ENCODE measurements at regions not wholly inside any gene's neighbourhood (a gene's known extent, or its start where the extent isn't known, plus 50 kb on each side); places are given as distances from the start of the nearest gene placed in this dataset.

DNA sequence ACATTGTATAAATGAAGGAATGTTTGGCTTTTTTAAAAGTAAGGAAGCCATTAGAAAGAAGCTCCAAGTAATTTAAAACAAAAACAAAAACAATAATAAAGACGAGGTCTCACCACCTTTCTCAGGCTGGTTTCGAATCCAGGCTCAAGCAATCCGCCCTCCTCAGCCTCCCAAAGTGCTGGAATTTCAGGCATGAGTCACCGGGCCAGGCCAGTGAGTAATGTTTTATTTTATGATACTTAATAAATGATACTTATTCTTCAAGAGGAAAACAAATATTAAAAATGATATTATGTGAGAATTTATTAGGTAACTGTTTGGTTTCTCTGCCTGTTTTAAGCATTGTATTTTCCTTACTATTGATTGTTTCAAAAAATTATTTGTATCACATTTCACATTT lies 201.4 kb upstream of the BRINP3 start:
- ChIA-PET SMC1A (ENCODE audit: uncharacterized antibody, unreplicated experiment) (interaction anchor here (0.9 to 1.1 kb wide), 2 partner anchors 10 to 15 kb away, joined by 3 read pairs; no protein-coding TSS in a partner anchor), RAD21 (ENCODE audit: unreplicated experiment) (no interaction called here), CTCF (interaction anchor here (1.0 to 1.1 kb wide), 2 partner anchors 26 to 32 kb away, joined by 3 read pairs; no protein-coding TSS in a partner anchor), POLR2A (no interaction called here)
- Histone ChIP-seq H3K4me2 (ENCODE audit: control insufficient read depth, insufficient read depth) (no peak overlapping the region), H3K27me3 (replicated peaks in 1 of 2; ENCODE audit: control insufficient read depth in 2 of 2, insufficient read depth in 2 of 2, low read length in 1 of 2) (no peaks in the 10 kb centered on the region), H3K79me2 (ENCODE audit: control insufficient read depth, insufficient read depth, low read length) (no peaks in the 10 kb centered on the region), H3K9me3 (replicated peaks; ENCODE audit: control insufficient read depth, insufficient read depth, low read length) (no peaks in the 10 kb centered on the region), H3K4me3 (no peak overlapping the region), H3K27ac (ENCODE audit: control insufficient read depth, insufficient read depth) (no peak overlapping the region), H3K36me3 (ENCODE audit: control insufficient read depth in 2 of 2, insufficient read depth in 2 of 2, low read length in 1 of 2) (no peaks in the 10 kb centered on the region), H3K4me1 (ENCODE audit: control insufficient read depth, insufficient read depth, low read length) (no peaks in the 10 kb centered on the region), H3K9ac (ENCODE audit: control insufficient read depth, insufficient read depth, low read length) (no peak overlapping the region), H2AFZ (ENCODE audit: control insufficient read depth, low read depth, low read length) (no peak overlapping the region), H4K20me1 (ENCODE audit: control insufficient read depth, insufficient read depth) (no peaks in the 10 kb centered on the region)
- BruUV-seq (replicated peaks), result no TSS peak
- WGBS (ENCODE audit: insufficient coverage, insufficient replicate concordance, low lambda C conversion rate, missing lambda C conversion rate), result 10% methylated on average over 4 of the region's 4 CpGs
- ATAC-seq (no peak), DNase-seq (ENCODE audit: low read depth, low spot score) (no peak), FAIRE-seq (no peak)
- in situ Hi-C loops (cut with MboI) (no loop called here), intact Hi-C loops (cut with micrococcal nuclease; ENCODE audit: unreplicated experiment) (no loop called here)
- no peak for TF ChIP-seq ATF7 (IDR thresholded peaks at IDR 0.05; ENCODE audit: low read depth)
- TF ChIP-seq ZBTB33 (IDR thresholded peaks at IDR 0.05), result no peak
- no peak for TF ChIP-seq SREBF2 (IDR thresholded peaks at IDR 0.05; ENCODE audit: low read length)
- TF ChIP-seq, protein P1, sequence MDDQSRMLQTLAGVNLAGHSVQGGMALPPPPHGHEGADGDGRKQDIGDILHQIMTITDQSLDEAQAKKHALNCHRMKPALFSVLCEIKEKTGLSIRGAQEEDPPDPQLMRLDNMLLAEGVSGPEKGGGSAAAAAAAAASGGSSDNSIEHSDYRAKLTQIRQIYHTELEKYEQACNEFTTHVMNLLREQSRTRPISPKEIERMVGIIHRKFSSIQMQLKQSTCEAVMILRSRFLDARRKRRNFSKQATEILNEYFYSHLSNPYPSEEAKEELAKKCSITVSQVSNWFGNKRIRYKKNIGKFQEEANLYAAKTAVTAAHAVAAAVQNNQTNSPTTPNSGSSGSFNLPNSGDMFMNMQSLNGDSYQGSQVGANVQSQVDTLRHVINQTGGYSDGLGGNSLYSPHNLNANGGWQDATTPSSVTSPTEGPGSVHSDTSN (IDR thresholded peaks at IDR 0.05; ENCODE audit: insufficient replicate concordance, low read depth, low read length), result no peak
- no peak for TF ChIP-seq NFYA (IDR thresholded peaks at IDR 0.05; ENCODE audit: borderline replicate concordance, low read depth, low read length)
- TF ChIP-seq, protein P2, sequence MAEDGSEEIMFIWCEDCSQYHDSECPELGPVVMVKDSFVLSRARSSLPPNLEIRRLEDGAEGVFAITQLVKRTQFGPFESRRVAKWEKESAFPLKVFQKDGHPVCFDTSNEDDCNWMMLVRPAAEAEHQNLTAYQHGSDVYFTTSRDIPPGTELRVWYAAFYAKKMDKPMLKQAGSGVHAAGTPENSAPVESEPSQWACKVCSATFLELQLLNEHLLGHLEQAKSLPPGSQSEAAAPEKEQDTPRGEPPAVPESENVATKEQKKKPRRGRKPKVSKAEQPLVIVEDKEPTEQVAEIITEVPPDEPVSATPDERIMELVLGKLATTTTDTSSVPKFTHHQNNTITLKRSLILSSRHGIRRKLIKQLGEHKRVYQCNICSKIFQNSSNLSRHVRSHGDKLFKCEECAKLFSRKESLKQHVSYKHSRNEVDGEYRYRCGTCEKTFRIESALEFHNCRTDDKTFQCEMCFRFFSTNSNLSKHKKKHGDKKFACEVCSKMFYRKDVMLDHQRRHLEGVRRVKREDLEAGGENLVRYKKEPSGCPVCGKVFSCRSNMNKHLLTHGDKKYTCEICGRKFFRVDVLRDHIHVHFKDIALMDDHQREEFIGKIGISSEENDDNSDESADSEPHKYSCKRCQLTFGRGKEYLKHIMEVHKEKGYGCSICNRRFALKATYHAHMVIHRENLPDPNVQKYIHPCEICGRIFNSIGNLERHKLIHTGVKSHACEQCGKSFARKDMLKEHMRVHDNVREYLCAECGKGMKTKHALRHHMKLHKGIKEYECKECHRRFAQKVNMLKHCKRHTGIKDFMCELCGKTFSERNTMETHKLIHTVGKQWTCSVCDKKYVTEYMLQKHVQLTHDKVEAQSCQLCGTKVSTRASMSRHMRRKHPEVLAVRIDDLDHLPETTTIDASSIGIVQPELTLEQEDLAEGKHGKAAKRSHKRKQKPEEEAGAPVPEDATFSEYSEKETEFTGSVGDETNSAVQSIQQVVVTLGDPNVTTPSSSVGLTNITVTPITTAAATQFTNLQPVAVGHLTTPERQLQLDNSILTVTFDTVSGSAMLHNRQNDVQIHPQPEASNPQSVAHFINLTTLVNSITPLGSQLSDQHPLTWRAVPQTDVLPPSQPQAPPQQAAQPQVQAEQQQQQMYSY (CRISPR knock-in tag; IDR thresholded peaks at IDR 0.05), result no peak
- TF ChIP-seq RELA (IDR thresholded peaks at IDR 0.05; ENCODE audit: borderline replicate concordance, partially characterized antibody), result no peak
- no peak for TF ChIP-seq HDAC6 (IDR thresholded peaks at IDR 0.05; ENCODE audit: unreplicated experiment)
- no peak for TF ChIP-seq CEBPB (IDR thresholded peaks at IDR 0.05; ENCODE audit: borderline replicate concordance in 1 of 2, low read depth in 2 of 2, low read length in 2 of 2)
- TF ChIP-seq IRF4 (IDR thresholded peaks at IDR 0.05; ENCODE audit: low read depth, low read length), result no peak
- no peak for TF ChIP-seq SP1 (IDR thresholded peaks at IDR 0.05; ENCODE audit: low read depth, low read length)
- TF ChIP-seq FOS (IDR thresholded peaks at IDR 0.05; ENCODE audit: borderline replicate concordance, extremely low read depth, insufficient read length), result no peak
- TF ChIP-seq ATF3 (IDR thresholded peaks at IDR 0.05; ENCODE audit: borderline replicate concordance, extremely low read depth, low read depth, low read length), result no peak
- no peak for TF ChIP-seq HDAC2 (IDR thresholded peaks at IDR 0.05)
- no peak for TF ChIP-seq JUND (IDR thresholded peaks at IDR 0.05; ENCODE audit: low read depth, low read length)

All from GM12878 (cell line).